ENCODE measurements at regions not wholly inside any gene's neighbourhood (a gene's known extent, or its start where the extent isn't known, plus 50 kb on each side); places are given as distances from the start of the nearest gene placed in this dataset.

- DNase-seq (ENCODE audit: extremely low spot score, unreplicated experiment) = no peak
- TF ChIP-seq CTCF (IDR thresholded peaks at IDR 0.05) = no peak
- no peaks in the 10 kb centered on the region for H3K36me3 Mint-ChIP-seq (ENCODE audit: unreplicated experiment)
- no peaks in the 10 kb centered on the region for H3K4me1 Mint-ChIP-seq (ENCODE audit: unreplicated experiment)
- no peak overlapping the region for H3K27ac Mint-ChIP-seq (ENCODE audit: unreplicated experiment)
- peaks cover 6% of the 10 kb centered on the region for H3K9me3 Mint-ChIP-seq (ENCODE audit: unreplicated experiment)
- H3K4me3 Mint-ChIP-seq (ENCODE audit: unreplicated experiment) = no peak overlapping the region
- H3K27me3 Mint-ChIP-seq (ENCODE audit: unreplicated experiment) = peaks cover 4% of the 10 kb centered on the region
Observed at GRCh38 chr3:173273838-173274237, 123.7 kb upstream of the NLGN1 start.

GRCh38 chr3:173268781-173269180 lies 127.7 kb upstream of the SPATA16 start:
- DNase-seq (ENCODE audit: extremely low spot score, unreplicated experiment) = no peak
- Mint-ChIP-seq H3K27me3 (ENCODE audit: unreplicated experiment) (peaks cover 10% of the 10 kb centered on the region), H3K4me3 (ENCODE audit: unreplicated experiment) (no peak overlapping the region), H3K9me3 (ENCODE audit: unreplicated experiment) (no peaks in the 10 kb centered on the region), H3K4me1 (ENCODE audit: unreplicated experiment) (no peaks in the 10 kb centered on the region), H3K36me3 (ENCODE audit: unreplicated experiment) (no peaks in the 10 kb centered on the region), H3K27ac (ENCODE audit: unreplicated experiment) (no peak overlapping the region)
- TF ChIP-seq CTCF (IDR thresholded peaks at IDR 0.05) = no peak

- Mint-ChIP-seq H3K9me3 (ENCODE audit: unreplicated experiment) (no peaks in the 10 kb centered on the region), H3K4me3 (ENCODE audit: unreplicated experiment) (no peak overlapping the region), H3K27ac (ENCODE audit: unreplicated experiment) (no peak overlapping the region), H3K27me3 (ENCODE audit: unreplicated experiment) (peaks cover 9% of the 10 kb centered on the region), H3K4me1 (ENCODE audit: unreplicated experiment) (no peaks in the 10 kb centered on the region), H3K36me3 (ENCODE audit: unreplicated experiment) (no peaks in the 10 kb centered on the region)
- TF ChIP-seq CTCF (IDR thresholded peaks at IDR 0.05) = no peak
- DNase-seq (ENCODE audit: extremely low spot score, unreplicated experiment) = no peak
Observed at GRCh38 chr3:173267716-173268115, 126.7 kb upstream of the SPATA16 start.

GRCh38 chr3:173266441-173266840 lies 125.4 kb upstream of the SPATA16 start:
- Mint-ChIP-seq H3K27me3 (ENCODE audit: unreplicated experiment) (peaks cover 8% of the 10 kb centered on the region), H3K27ac (ENCODE audit: unreplicated experiment) (no peak overlapping the region), H3K36me3 (ENCODE audit: unreplicated experiment) (no peaks in the 10 kb centered on the region), H3K4me3 (ENCODE audit: unreplicated experiment) (no peak overlapping the region), H3K4me1 (ENCODE audit: unreplicated experiment) (no peaks in the 10 kb centered on the region), H3K9me3 (ENCODE audit: unreplicated experiment) (no peaks in the 10 kb centered on the region)
- no peak for DNase-seq (ENCODE audit: extremely low spot score, unreplicated experiment)
- TF ChIP-seq CTCF (IDR thresholded peaks at IDR 0.05) = no peak

GRCh38 chr3:173258697-173259096 lies 117.7 kb upstream of the SPATA16 start:
- no peak for DNase-seq (ENCODE audit: extremely low spot score, unreplicated experiment)
- no peak for TF ChIP-seq CTCF (IDR thresholded peaks at IDR 0.05)
- Mint-ChIP-seq H3K27me3 (ENCODE audit: unreplicated experiment) (peaks cover 13% of the 10 kb centered on the region), H3K4me3 (ENCODE audit: unreplicated experiment) (no peak overlapping the region), H3K27ac (ENCODE audit: unreplicated experiment) (no peak overlapping the region), H3K36me3 (ENCODE audit: unreplicated experiment) (no peaks in the 10 kb centered on the region), H3K9me3 (ENCODE audit: unreplicated experiment) (no peaks in the 10 kb centered on the region), H3K4me1 (ENCODE audit: unreplicated experiment) (no peaks in the 10 kb centered on the region)

Data from osteocyte (in vitro differentiated cells).